Osteocyte (in vitro differentiated cells): ENCODE measurements at regions not wholly inside any gene's neighbourhood (a gene's known extent, or its start where the extent isn't known, plus 50 kb on each side); places are given as distances from the start of the nearest gene placed in this dataset.

Source experiments
- DNase-seq: peaks from one replicate; pipeline ENCODE4 v3.0.0; 2021; ENCODE audit warnings: mixed read lengths; ENCODE audit not compliant: unreplicated experiment; ENCODE audit errors: extremely low spot score
- H3K27ac Mint-ChIP-seq: one replicate; pipeline ENCODE4 v1.8.0; 2021; ENCODE audit warnings: mild to moderate bottlenecking, mixed read lengths; ENCODE audit not compliant: unreplicated experiment
- H3K27me3 Mint-ChIP-seq: one replicate; pipeline ENCODE4 v1.8.0; 2021; ENCODE audit warnings: mixed read lengths; ENCODE audit not compliant: unreplicated experiment
- H3K36me3 Mint-ChIP-seq: one replicate; pipeline ENCODE4 v1.8.0; 2021; ENCODE audit warnings: mixed read lengths; ENCODE audit not compliant: unreplicated experiment
- H3K4me1 Mint-ChIP-seq: one replicate; pipeline ENCODE4 v1.8.0; 2021; ENCODE audit warnings: mixed read lengths; ENCODE audit not compliant: unreplicated experiment
- H3K4me3 Mint-ChIP-seq: one replicate; pipeline ENCODE4 v1.8.0; 2021; ENCODE audit warnings: mild to moderate bottlenecking, moderate library complexity, mixed read lengths; ENCODE audit not compliant: unreplicated experiment
- H3K9me3 Mint-ChIP-seq: one replicate; pipeline ENCODE4 v1.8.0; 2021; ENCODE audit warnings: mixed read lengths; ENCODE audit not compliant: unreplicated experiment
- CTCF ChIP-seq: fragments of 200-600 bp; sonication (generic); IDR thresholded peaks from 2 replicates; pipeline ENCODE4 v1.5.0; 2021; ENCODE audit warnings: antibody characterized with exemption, mild to moderate bottlenecking, moderate library complexity

GRCh38 chr15:70566989-70567388 lies 196.4 kb downstream of the UACA start:
- peaks cover 47% of the 10 kb centered on the region for H3K27me3 Mint-ChIP-seq
- DNase-seq: no peak
- H3K4me1 Mint-ChIP-seq: no peaks in the 10 kb centered on the region
- H3K27ac Mint-ChIP-seq: no peak overlapping the region
- H3K9me3 Mint-ChIP-seq: no peaks in the 10 kb centered on the region
- no peak for TF ChIP-seq CTCF
- H3K36me3 Mint-ChIP-seq: no peaks in the 10 kb centered on the region
- no peak overlapping the region for H3K4me3 Mint-ChIP-seq

GRCh38 chr15:70566047-70566835 lies 197.1 kb downstream of the UACA start:
- TF ChIP-seq CTCF: no peak
- H3K4me3 Mint-ChIP-seq: no peak overlapping the region
- H3K36me3 Mint-ChIP-seq: no peaks in the 10 kb centered on the region
- H3K9me3 Mint-ChIP-seq: no peaks in the 10 kb centered on the region
- DNase-seq: no peak
- peaks cover 49% of the 10 kb centered on the region for H3K27me3 Mint-ChIP-seq
- no peak overlapping the region for H3K27ac Mint-ChIP-seq
- H3K4me1 Mint-ChIP-seq: no peaks in the 10 kb centered on the region

- no peaks in the 10 kb centered on the region for H3K4me1 Mint-ChIP-seq
- H3K27ac Mint-ChIP-seq: no peak overlapping the region
- H3K4me3 Mint-ChIP-seq: no peak overlapping the region
- no peak for DNase-seq
- TF ChIP-seq CTCF: no peak
- no peaks in the 10 kb centered on the region for H3K36me3 Mint-ChIP-seq
- no peaks in the 10 kb centered on the region for H3K9me3 Mint-ChIP-seq
- peaks cover 50% of the 10 kb centered on the region for H3K27me3 Mint-ChIP-seq
Observed at GRCh38 chr15:70563561-70564095, 199.7 kb downstream of the UACA start.

GRCh38 chr15:70562906-70563305 lies 200.5 kb downstream of the UACA start:
- Mint-ChIP-seq H3K4me1 (no peaks in the 10 kb centered on the region), H3K27me3 (peaks cover 45% of the 10 kb centered on the region), H3K9me3 (no peaks in the 10 kb centered on the region), H3K36me3 (no peaks in the 10 kb centered on the region), H3K27ac (no peak overlapping the region), H3K4me3 (no peak overlapping the region)
- DNase-seq: no peak
- TF ChIP-seq CTCF: no peak

GRCh38 chr15:70561885-70562284 lies 201.5 kb downstream of the UACA start:
- H3K36me3 Mint-ChIP-seq: no peaks in the 10 kb centered on the region
- no peaks in the 10 kb centered on the region for H3K4me1 Mint-ChIP-seq
- DNase-seq: no peak
- TF ChIP-seq CTCF: no peak
- H3K27me3 Mint-ChIP-seq: peaks cover 45% of the 10 kb centered on the region
- H3K4me3 Mint-ChIP-seq: no peak overlapping the region
- no peak overlapping the region for H3K27ac Mint-ChIP-seq
- no peaks in the 10 kb centered on the region for H3K9me3 Mint-ChIP-seq
